HFF-Myc (cell line): ENCODE measurements at regions not wholly inside any gene's neighbourhood (a gene's known extent, or its start where the extent isn't known, plus 50 kb on each side); places are given as distances from the start of the nearest gene placed in this dataset.

Experiments
- DNase-seq: peaks from one replicate; pipeline ENCODE4 v3.0.0-alpha.2; 2011; ENCODE audit warnings: low read depth; ENCODE audit errors: extremely low read depth
- H3K4me3 ChIP-seq: replicated peaks from 2 replicates; pipeline ENCODE4 v1.5.1; 2011; ENCODE audit warnings: low read depth, mild to moderate bottlenecking, control low read depth, low read length
- TF ChIP-seq, protein P1 (sequence below): IDR thresholded peaks from 2 replicates; pipeline ENCODE4 v1.5.1; 2012; ENCODE audit warnings: mild to moderate bottlenecking, low read depth, low read length, control low read depth; ENCODE audit errors: missing control alignments

- DNase-seq, result no peak
- TF ChIP-seq, protein P1, sequence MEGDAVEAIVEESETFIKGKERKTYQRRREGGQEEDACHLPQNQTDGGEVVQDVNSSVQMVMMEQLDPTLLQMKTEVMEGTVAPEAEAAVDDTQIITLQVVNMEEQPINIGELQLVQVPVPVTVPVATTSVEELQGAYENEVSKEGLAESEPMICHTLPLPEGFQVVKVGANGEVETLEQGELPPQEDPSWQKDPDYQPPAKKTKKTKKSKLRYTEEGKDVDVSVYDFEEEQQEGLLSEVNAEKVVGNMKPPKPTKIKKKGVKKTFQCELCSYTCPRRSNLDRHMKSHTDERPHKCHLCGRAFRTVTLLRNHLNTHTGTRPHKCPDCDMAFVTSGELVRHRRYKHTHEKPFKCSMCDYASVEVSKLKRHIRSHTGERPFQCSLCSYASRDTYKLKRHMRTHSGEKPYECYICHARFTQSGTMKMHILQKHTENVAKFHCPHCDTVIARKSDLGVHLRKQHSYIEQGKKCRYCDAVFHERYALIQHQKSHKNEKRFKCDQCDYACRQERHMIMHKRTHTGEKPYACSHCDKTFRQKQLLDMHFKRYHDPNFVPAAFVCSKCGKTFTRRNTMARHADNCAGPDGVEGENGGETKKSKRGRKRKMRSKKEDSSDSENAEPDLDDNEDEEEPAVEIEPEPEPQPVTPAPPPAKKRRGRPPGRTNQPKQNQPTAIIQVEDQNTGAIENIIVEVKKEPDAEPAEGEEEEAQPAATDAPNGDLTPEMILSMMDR, result no peak
- no peak overlapping the region for H3K4me3 ChIP-seq
Observed at GRCh38 chr1:29811727-29812407, 575.5 kb downstream of the PTPRU start.

DNA sequence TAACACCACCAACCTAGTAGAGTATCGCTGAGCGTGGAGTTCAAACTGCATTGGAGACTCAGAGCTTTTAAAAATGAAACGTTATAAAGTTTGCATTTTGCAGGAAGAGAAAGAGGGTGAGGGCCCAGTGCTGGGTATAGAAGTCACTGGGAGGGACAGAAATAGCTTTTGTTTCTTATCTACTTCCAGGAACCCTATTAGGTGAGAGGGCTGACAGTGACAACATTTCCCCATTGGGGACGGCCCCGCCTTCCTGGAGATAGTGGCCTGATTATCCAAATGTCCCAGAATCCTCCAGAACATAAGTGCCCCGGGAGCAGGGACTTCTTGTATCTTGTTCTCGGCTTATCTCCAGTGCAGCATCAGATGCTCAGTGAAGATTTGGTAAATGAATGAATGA, 574.9 kb downstream of the PTPRU start:
- TF ChIP-seq, protein P1, result no peak
- DNase-seq, result no peak
- no peak overlapping the region for H3K4me3 ChIP-seq

GRCh38 chr1:29810121-29811120, 574.1 kb downstream of the PTPRU start:
- no peak for DNase-seq
- TF ChIP-seq, protein P1, result no peak
- H3K4me3 ChIP-seq, result no peak overlapping the region

GRCh38 chr1:29809446-29810120, 573.3 kb downstream of the PTPRU start:
- TF ChIP-seq, protein P1, result no peak
- no peak for DNase-seq
- H3K4me3 ChIP-seq, result no peak overlapping the region

- H3K4me3 ChIP-seq, result no peak overlapping the region
- no peak for DNase-seq
- TF ChIP-seq, protein P1, result no peak
Observed at GRCh38 chr1:29808141-29808995, 572.0 kb downstream of the PTPRU start.

GRCh38 chr1:29807689-29808088, 571.4 kb downstream of the PTPRU start:
- TF ChIP-seq, protein P1, result no peak

More at GRCh38 chr1:29807689-29808088, 571.4 kb downstream of the PTPRU start:
- no peak overlapping the region for H3K4me3 ChIP-seq
- DNase-seq, result no peak
